Stimulated activated CD4-positive, alpha-beta T cell treated with anti-CD3 and anti-CD28 coated beads, Interleukin-15, amount 100 ng/mL, for 48 hours (primary cell): ENCODE measurements at regions not wholly inside any gene's neighbourhood (a gene's known extent, or its start where the extent isn't known, plus 50 kb on each side); places are given as distances from the start of the nearest gene placed in this dataset.

Source experiments
- DNase-seq, 2 donors: peaks; one replicate each; pipeline ENCODE4 v3.0.0-alpha.2; 2020; ENCODE audit warnings: low read depth in 2 of 2

- DNase-seq = no peak
Measured at GRCh38 chr11:130583801-130584211, 135.4 kb downstream of the ADAMTS15 start.

- no peak for DNase-seq
Measured at GRCh38 chr11:130585545-130585944, 137.1 kb downstream of the ADAMTS15 start.

- DNase-seq = no peak
Measured at GRCh38 chr11:130587658-130588057, 139.2 kb downstream of the ADAMTS15 start.

GRCh38 chr11:130588471-130588870 is 140.0 kb downstream of the ADAMTS15 start:
- no peak for DNase-seq

GRCh38 chr11:130592056-130592455 is 143.6 kb downstream of the ADAMTS15 start:
- no peak for DNase-seq

- DNase-seq = no peak
Measured at GRCh38 chr11:130593064-130593463, 144.6 kb downstream of the ADAMTS15 start.

- no peak for DNase-seq
Measured at GRCh38 chr11:130598433-130598832, 150.0 kb downstream of the ADAMTS15 start.

GRCh38 chr11:130599073-130599654 is 150.7 kb downstream of the ADAMTS15 start:
- DNase-seq = no peak

- no peak for DNase-seq
Measured at GRCh38 chr11:130600139-130600538, 151.7 kb downstream of the ADAMTS15 start.

- DNase-seq = no peak
Measured at GRCh38 chr11:130600616-130601015, 152.2 kb downstream of the ADAMTS15 start.

GRCh38 chr11:130601141-130601540 is 152.7 kb downstream of the ADAMTS15 start:
- DNase-seq = no peak

GRCh38 chr11:130601764-130602460 is 153.5 kb downstream of the ADAMTS15 start:
- DNase-seq = no peak

GRCh38 chr11:130602641-130603334 is 154.3 kb downstream of the ADAMTS15 start:
- DNase-seq = no peak

- no peak for DNase-seq
Measured at GRCh38 chr11:130603335-130603906, 155.0 kb downstream of the ADAMTS15 start.

GRCh38 chr11:130604606-130605005 is 156.2 kb downstream of the ADAMTS15 start:
- no peak for DNase-seq

GRCh38 chr11:130606178-130606577 is 157.7 kb downstream of the ADAMTS15 start:
- no peak for DNase-seq

GRCh38 chr11:130606781-130607511 is 158.5 kb downstream of the ADAMTS15 start:
- DNase-seq = no peak

- DNase-seq = no peak
Measured at GRCh38 chr11:130608287-130608686, 159.8 kb downstream of the ADAMTS15 start.

GRCh38 chr11:130609121-130610035 is 160.9 kb downstream of the ADAMTS15 start:
- DNase-seq = no peak

GRCh38 chr11:130611791-130612251 is 163.4 kb downstream of the ADAMTS15 start:
- no peak for DNase-seq
